Thymus (tissue), 11 donors: ENCODE measurements at regions not wholly inside any gene's neighbourhood (a gene's known extent, or its start where the extent isn't known, plus 50 kb on each side); places are given as distances from the start of the nearest gene placed in this dataset.

ENCODE experiments used
- DNase-seq, 9 donors: peaks; one replicate each; pipeline ENCODE4 v3.0.0-alpha.2; 2013; ENCODE audit warnings: low spot score in 9 of 9, low read depth in 6 of 9, missing footprints in 1 of 9
- H3K27ac ChIP-seq, 2 donors: one replicate each; pipeline ENCODE4 v1.5.1; 2013; ENCODE audit warnings: control low read depth in 1 of 2, low read depth in 1 of 2, low read length in 1 of 2, mild to moderate bottlenecking in 1 of 2, moderate library complexity in 1 of 2
- H3K27me3 ChIP-seq, 2 donors: one replicate each; pipeline ENCODE4 v1.5.1; 2013; ENCODE audit warnings: low read length in 1 of 2; ENCODE audit not compliant: control insufficient read depth in 2 of 2, insufficient read depth in 1 of 2
- H3K36me3 ChIP-seq, 2 donors: one replicate each; pipeline ENCODE4 v1.5.1; 2013; ENCODE audit warnings: low read length in 1 of 2, mild to moderate bottlenecking in 1 of 2, moderate library complexity in 1 of 2; ENCODE audit not compliant: control insufficient read depth in 2 of 2, insufficient read depth in 2 of 2
- H3K4me1 ChIP-seq, 2 donors: one replicate each; pipeline ENCODE4 v1.5.1; 2013; ENCODE audit warnings: low read length in 2 of 2; ENCODE audit not compliant: control insufficient read depth in 2 of 2, insufficient read depth in 2 of 2
- H3K4me3 ChIP-seq, 2 donors: one replicate each; pipeline ENCODE4 v1.5.1; 2013; ENCODE audit warnings: low read length in 2 of 2, control low read depth in 1 of 2, mild to moderate bottlenecking in 1 of 2
- H3K9me3 ChIP-seq, 2 donors: one replicate each; pipeline ENCODE4 v1.5.1; 2013; ENCODE audit warnings: low read length in 1 of 2, mild to moderate bottlenecking in 1 of 2; ENCODE audit not compliant: control insufficient read depth in 2 of 2, insufficient read depth in 1 of 2
- WGBS: extraction: QIAGEN DNeasy Blood & Tissue Kit; methylation state at CpG from one replicate; pipeline ENCODE4 v1.1.7; 2013; 5-methylcytosine and 5-hydroxymethylcytosine counted together
- donor health status: healthy.

DNA sequence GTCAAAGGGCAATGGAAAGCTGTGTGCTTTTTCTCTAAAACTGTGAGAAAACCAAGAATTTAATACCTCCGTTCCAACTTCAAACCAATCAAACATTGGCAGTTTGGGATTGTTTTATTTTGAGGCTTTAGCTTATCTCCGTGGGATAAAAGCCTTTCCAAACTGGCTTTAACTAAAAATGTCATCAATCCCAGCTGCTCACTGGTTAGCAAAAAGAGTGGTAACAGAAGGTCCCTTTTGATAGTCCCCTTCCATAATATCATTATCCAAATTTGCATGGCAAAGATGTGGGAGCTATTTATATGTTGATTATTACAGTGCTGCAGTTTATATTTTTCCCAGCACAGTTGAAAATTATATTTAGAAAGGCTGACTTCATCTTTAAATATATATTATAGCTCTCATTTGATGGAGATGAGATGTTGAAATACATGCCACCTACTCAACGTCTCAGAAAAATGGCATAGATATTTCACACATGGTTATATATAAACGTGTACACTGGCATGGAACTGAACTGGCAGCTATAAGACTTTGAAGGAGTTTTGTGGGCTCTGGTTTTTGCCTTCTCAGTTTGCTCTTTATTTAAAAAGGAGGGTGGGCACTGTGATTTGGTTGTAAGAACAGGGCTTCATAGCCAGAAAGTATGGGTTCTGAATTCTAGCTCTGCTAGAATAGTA lies 707.1 kb upstream of the SLIT2 start:
- H3K4me1 ChIP-seq: no peaks in the 10 kb centered on the region
- no peaks in the 10 kb centered on the region for H3K9me3 ChIP-seq

DNA sequence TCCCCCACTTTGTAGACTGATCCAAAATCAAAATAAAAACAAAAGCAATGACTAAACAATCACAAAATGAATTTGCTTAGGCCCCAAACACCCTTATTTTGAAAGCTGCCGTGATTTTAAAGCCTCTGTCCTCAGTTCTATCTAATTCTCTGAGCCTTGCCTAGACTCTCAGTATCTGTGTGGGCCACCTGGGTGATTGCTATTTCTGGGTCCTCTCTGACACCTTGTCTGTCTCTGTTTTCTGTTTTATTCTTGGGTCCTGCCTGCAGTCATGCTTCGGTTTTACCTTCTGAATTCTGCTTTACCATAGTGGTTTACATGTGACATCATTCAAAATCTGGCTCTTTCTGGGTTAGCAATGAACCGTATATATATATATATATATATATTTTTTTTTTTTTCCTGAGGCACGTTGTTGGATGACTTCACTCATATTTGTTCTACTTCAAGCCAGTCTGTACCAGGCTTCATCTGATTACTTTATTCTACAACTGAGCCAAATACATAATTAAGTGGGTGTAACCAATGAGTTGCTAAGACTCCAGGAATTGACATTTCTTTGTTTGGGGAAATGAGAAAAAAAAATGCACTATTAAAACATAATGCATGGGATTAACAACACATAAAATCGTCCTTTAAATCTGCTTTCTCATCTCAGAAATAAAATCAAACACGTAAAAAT lies 710.7 kb upstream of the SLIT2 start:
- no peaks in the 10 kb centered on the region for H3K36me3 ChIP-seq
- H3K9me3 ChIP-seq: no peaks in the 10 kb centered on the region
- H3K27me3 ChIP-seq: no peaks in the 10 kb centered on the region
- DNase-seq: no peak
- no peak overlapping the region for H3K27ac ChIP-seq
- WGBS: 88% methylated on average over 6 of the region's 6 CpGs
- no peaks in the 10 kb centered on the region for H3K4me1 ChIP-seq
- no peak overlapping the region for H3K4me3 ChIP-seq

More for the DNA sequence above, 707.1 kb upstream of the SLIT2 start:
- DNase-seq: no peak
- Histone ChIP-seq H3K36me3 (no peaks in the 10 kb centered on the region), H3K27ac (no peak overlapping the region), H3K4me3 (no peak overlapping the region), H3K27me3 (no peaks in the 10 kb centered on the region)
- WGBS: 89% methylated on average over 4 of the region's 4 CpGs

DNA sequence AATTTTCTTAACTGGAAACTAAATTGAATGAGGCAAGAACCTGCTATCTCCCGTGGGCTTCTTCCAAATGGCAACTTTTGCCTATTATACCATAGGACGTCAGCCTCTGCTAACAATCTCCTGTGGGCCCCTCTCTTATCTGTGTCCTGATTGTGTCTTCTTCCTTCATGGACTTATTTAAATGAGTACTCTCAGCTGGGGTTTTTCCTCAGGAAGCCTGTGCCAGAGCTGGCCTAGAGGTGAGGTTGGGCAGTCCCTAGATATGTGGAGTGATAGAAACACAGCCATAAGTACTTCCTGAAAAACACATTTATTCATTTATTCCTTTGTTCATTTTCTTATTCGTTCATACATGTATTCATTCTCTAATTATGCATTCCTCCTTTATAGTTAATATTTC lies 712.5 kb upstream of the SLIT2 start:
- no peak for DNase-seq
- H3K4me1 ChIP-seq: no peaks in the 10 kb centered on the region
- H3K36me3 ChIP-seq: no peaks in the 10 kb centered on the region
- no peaks in the 10 kb centered on the region for H3K27me3 ChIP-seq
- 75% methylated on average over 3 of the region's 3 CpGs for WGBS
- no peaks in the 10 kb centered on the region for H3K9me3 ChIP-seq
- no peak overlapping the region for H3K4me3 ChIP-seq
- no peak overlapping the region for H3K27ac ChIP-seq

DNA sequence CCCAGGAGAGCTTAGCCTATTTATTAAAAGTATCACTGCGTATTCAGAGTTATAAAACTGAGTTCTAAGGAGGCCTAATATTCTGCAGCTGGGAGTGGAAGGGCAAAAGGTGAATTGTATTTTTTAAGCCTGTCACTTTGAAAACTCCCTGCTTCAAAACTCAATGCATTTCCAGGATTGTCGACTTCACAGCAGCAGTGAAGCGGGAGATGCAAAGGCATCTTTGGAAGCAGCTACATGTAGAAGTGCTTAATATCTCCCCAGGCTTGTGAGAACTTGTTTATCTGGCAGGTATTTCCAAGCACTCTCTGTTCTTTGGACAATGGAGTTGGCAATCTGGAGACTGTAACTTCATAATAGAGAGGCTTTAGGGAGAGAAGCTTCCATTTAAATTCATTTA lies 717.5 kb upstream of the SLIT2 start:
- 93% methylated on average over 3 of the region's 3 CpGs for WGBS
- DNase-seq: peak in 1 of 9 donors; percentile 17
- H3K27ac ChIP-seq: no peak overlapping the region
- H3K4me1 ChIP-seq: no peaks in the 10 kb centered on the region
- no peaks in the 10 kb centered on the region for H3K9me3 ChIP-seq
- H3K27me3 ChIP-seq: no peaks in the 10 kb centered on the region
- no peaks in the 10 kb centered on the region for H3K36me3 ChIP-seq
- no peak overlapping the region for H3K4me3 ChIP-seq

DNA sequence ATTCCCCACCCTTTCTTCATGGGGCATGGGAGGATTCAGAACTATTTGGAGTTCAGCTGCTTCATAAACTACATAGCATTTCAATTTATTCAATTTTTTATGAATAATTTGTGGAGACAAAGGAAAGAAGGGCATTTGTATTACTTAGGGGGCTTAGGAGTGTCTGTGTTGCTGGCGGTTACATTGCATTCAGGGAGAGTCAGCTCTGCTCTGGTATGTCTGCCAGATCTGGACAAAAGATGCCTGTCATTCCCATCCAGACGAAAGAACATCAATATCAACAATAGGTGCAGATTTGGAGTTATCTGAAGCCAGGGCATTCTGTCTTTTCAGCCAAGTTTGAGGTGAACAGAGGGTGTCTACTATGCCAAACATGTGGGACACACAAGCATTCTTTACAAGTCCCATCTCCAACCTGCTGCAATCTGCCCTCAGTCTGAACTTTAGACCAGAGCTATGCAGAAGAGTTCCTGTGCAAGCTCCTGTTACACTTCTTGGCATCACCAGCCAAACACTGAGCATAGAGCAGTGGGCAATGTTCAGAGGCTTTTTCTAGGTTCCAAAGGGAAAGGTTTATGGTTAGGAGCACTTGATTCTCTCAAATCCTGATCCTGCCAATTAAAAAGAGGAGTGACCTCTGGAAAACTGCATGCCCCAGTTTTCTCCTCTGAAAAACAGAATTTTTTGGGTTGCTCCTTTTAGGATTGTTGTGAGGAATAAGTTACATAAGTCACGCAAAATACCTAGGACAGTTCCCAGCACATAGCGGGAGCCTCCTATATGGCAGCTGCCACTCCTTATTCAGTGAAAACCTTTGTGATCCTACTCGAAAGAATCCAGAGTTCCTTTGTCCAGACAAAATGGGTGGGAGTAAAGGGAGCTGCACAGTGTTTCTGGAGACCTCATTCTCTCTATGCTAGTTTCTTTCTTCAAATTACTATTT lies 719.5 kb upstream of the SLIT2 start:
- H3K9me3 ChIP-seq: no peaks in the 10 kb centered on the region
- H3K27me3 ChIP-seq: no peaks in the 10 kb centered on the region
- no peak for DNase-seq
- H3K4me3 ChIP-seq: no peak overlapping the region
- no peaks in the 10 kb centered on the region for H3K36me3 ChIP-seq
- H3K27ac ChIP-seq: no peak overlapping the region
- 92% methylated on average over 5 of the region's 5 CpGs for WGBS
- H3K4me1 ChIP-seq: no peaks in the 10 kb centered on the region

DNA sequence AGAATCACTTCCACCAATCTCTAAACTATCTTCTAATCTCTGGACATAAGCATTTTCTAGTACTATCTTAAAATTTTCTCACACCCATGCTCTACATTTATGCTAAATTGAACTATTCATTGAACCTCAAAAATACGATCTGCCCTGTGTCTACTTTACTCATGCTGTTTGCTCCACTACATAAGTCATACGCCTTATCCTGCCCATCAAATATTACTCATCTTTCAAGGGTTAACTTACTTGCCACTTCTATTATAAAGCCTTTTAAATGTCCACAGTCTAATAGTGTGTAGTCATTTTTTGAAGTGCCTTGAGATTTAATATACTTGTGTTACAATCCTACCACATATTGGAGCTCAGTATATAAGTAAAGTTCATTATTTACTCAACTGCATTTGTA lies 727.7 kb upstream of the SLIT2 start:
- Histone ChIP-seq H3K36me3 (no peaks in the 10 kb centered on the region), H3K27ac (no peak overlapping the region), H3K4me3 (no peak overlapping the region), H3K9me3 (peaks cover 0 to 3% of the 10 kb centered on the region in 2 donors), H3K27me3 (no peaks in the 10 kb centered on the region), H3K4me1 (no peaks in the 10 kb centered on the region)
- DNase-seq: no peak
- 97% methylated on average over 2 of the region's 2 CpGs for WGBS

DNA sequence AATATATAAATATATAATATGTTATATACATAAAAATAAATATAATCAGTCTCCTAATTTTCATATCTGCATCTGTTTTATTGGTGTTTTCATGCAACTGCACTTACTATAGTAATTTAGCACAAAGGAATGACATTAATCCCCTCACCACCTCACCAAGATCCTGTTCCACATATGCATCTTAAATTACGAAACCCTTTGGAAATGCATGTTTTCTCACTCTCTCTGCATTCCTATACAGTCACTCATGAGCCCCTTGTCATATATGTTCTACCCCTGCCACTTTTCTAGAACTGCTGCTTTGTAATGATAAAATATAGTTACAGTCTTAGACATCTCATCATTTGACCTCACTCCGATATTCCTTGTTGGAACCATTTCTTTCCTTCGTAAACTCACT lies 728.7 kb upstream of the SLIT2 start:
- Histone ChIP-seq H3K27me3 (no peaks in the 10 kb centered on the region), H3K9me3 (peaks cover 0 to 3% of the 10 kb centered on the region in 2 donors), H3K4me3 (no peak overlapping the region), H3K36me3 (no peaks in the 10 kb centered on the region), H3K27ac (no peak overlapping the region), H3K4me1 (no peaks in the 10 kb centered on the region)
- WGBS: 96% methylated on average over 3 of the region's 3 CpGs
- no peak for DNase-seq

DNA sequence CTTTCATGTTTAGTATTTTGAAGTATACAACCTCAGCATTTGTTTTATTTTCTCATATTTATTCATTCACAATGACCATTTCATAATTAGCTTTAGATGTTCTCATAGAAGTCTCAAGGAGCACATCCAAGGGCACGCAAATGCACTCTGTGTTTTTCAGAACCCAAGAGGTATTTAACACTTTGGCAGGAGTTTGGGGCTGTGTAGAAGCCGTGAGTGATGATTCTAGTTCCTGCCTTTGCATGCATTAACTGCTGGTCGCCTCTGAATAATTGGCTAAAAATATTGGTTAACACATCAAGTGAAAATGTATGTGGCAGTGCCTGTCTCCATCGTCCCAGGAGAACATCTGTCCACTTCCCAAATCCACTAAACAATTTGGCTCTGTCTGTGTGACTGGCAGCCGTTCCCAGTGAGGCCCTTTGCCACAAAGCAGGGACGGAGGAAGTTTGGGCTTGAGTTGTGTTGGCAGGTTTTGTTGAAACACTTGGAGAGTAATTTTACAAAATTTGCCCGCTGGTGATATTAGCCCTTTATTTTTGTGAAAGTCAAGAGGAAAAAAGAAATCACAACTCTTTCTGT lies 730.7 kb upstream of the SLIT2 start:
- 78% methylated on average over 7 of the region's 7 CpGs for WGBS
- Histone ChIP-seq H3K4me1 (no peaks in the 10 kb centered on the region), H3K27me3 (no peaks in the 10 kb centered on the region), H3K9me3 (peaks cover 0 to 3% of the 10 kb centered on the region in 2 donors), H3K4me3 (no peak overlapping the region), H3K27ac (no peak overlapping the region), H3K36me3 (no peaks in the 10 kb centered on the region)
- DNase-seq: no peak
